ENCODE measurements at regions not wholly inside any gene's neighbourhood (a gene's known extent, or its start where the extent isn't known, plus 50 kb on each side); places are given as distances from the start of the nearest gene placed in this dataset.
A peak's percentile ranks its signal among the peaks of the same experiment; 100 is the strongest.

- Mint-ChIP-seq H3K4me3 (no peak overlapping the region), H3K4me1 (peaks cover 4% of the 10 kb centered on the region), H3K27me3 (ENCODE audit: low read depth, poor library complexity) (peaks cover 4% of the 10 kb centered on the region), H3K9me3 (peaks cover 22% of the 10 kb centered on the region), H3K36me3 (ENCODE audit: low read depth) (peaks cover 5% of the 10 kb centered on the region), H3K27ac (no peak overlapping the region)
- no peak for DNase-seq
- TF ChIP-seq CTCF (IDR thresholded peaks at IDR 0.05): no peak
These were observed 58.5 kb upstream of the EZR start for GRCh38 chr6:158877716-158878115.

GRCh38 chr6:158876886-158877285 lies 57.7 kb upstream of the EZR start:
- no peak for DNase-seq
- peaks cover 6% of the 10 kb centered on the region for H3K27me3 Mint-ChIP-seq (ENCODE audit: low read depth, poor library complexity)
- H3K9me3 Mint-ChIP-seq: peaks cover 22% of the 10 kb centered on the region
- peaks cover 4% of the 10 kb centered on the region for H3K4me1 Mint-ChIP-seq
- peaks cover 5% of the 10 kb centered on the region for H3K36me3 Mint-ChIP-seq (ENCODE audit: low read depth)
- H3K27ac Mint-ChIP-seq: no peak overlapping the region
- no peak for TF ChIP-seq CTCF (IDR thresholded peaks at IDR 0.05)
- no peak overlapping the region for H3K4me3 Mint-ChIP-seq

GRCh38 chr6:158870649-158870957 lies 51.4 kb upstream of the EZR start:
- no peaks in the 10 kb centered on the region for H3K9me3 Mint-ChIP-seq
- peaks cover 26% of the 10 kb centered on the region for H3K4me1 Mint-ChIP-seq
- peaks cover 25% of the 10 kb centered on the region for H3K27me3 Mint-ChIP-seq (ENCODE audit: low read depth, poor library complexity)
- TF ChIP-seq CTCF (IDR thresholded peaks at IDR 0.05): no peak
- H3K27ac Mint-ChIP-seq: no peak overlapping the region
- no peak for DNase-seq
- H3K4me3 Mint-ChIP-seq: peak overlapping the region; percentile 78
- no peaks in the 10 kb centered on the region for H3K36me3 Mint-ChIP-seq (ENCODE audit: low read depth)

- Mint-ChIP-seq H3K27me3 (ENCODE audit: low read depth, poor library complexity) (peaks cover 25% of the 10 kb centered on the region), H3K27ac (peak overlapping the region; percentile 96)
- no peak for DNase-seq
These were observed 50.9 kb upstream of the EZR start for GRCh38 chr6:158869826-158870648.

GRCh38 chr6:158868890-158869825 lies 50.0 kb upstream of the EZR start:
- DNase-seq: peak; percentile 85
- peaks cover 32% of the 10 kb centered on the region for H3K4me1 Mint-ChIP-seq
- H3K4me3 Mint-ChIP-seq: peak overlapping the region; percentile 89
- no peaks in the 10 kb centered on the region for H3K9me3 Mint-ChIP-seq
- H3K27ac Mint-ChIP-seq: peak overlapping the region; percentile 96
- H3K27me3 Mint-ChIP-seq (ENCODE audit: low read depth, poor library complexity): peaks cover 25% of the 10 kb centered on the region
- no peaks in the 10 kb centered on the region for H3K36me3 Mint-ChIP-seq (ENCODE audit: low read depth)
- no peak for TF ChIP-seq CTCF (IDR thresholded peaks at IDR 0.05)

More at GRCh38 chr6:158869826-158870648, 50.9 kb upstream of the EZR start:
- H3K4me3 Mint-ChIP-seq: peak overlapping the region; percentile 89
- no peaks in the 10 kb centered on the region for H3K36me3 Mint-ChIP-seq (ENCODE audit: low read depth)
- H3K4me1 Mint-ChIP-seq: peaks cover 30% of the 10 kb centered on the region
- TF ChIP-seq CTCF (IDR thresholded peaks at IDR 0.05): no peak
- no peaks in the 10 kb centered on the region for H3K9me3 Mint-ChIP-seq
